AML-193 (cell line): ENCODE measurements at regions not wholly inside any gene's neighbourhood (a gene's known extent, or its start where the extent isn't known, plus 50 kb on each side); places are given as distances from the start of the nearest gene placed in this dataset.
"Not testable (repeated sequence)": the region's sequence is repeated elsewhere in the genome, so short reads cannot be mapped to it uniquely, and the experiment has no call there.

Experiments
- DNase-seq, 2 experiments: peaks; one replicate each; lab custom pipeline; 2025; lab: John Stamatoyannopoulos, UW

- DNase-seq, result no peak
These were observed 102.6 kb downstream of the LHFPL1 start for GRCh38 chrX:112577146-112577545.

GRCh38 chrX:112571388-112571787, 108.3 kb downstream of the LHFPL1 start:
- DNase-seq, result no peak

- no peak for DNase-seq
These were observed 123.9 kb downstream of the LHFPL1 start for GRCh38 chrX:112555831-112556230.

GRCh38 chrX:112545051-112545450, 134.7 kb downstream of the LHFPL1 start:
- DNase-seq, result no peak

GRCh38 chrX:112536544-112536943, 143.2 kb downstream of the LHFPL1 start:
- DNase-seq, result no peak

- no peak for DNase-seq
These were observed 151.8 kb downstream of the LHFPL1 start for GRCh38 chrX:112527903-112528302.

- no peak for DNase-seq
These were observed 158.1 kb downstream of the LHFPL1 start for GRCh38 chrX:112521676-112522075.

- no peak for DNase-seq
These were observed 159.6 kb downstream of the LHFPL1 start for GRCh38 chrX:112520124-112520523.

GRCh38 chrX:112513154-112513553, 166.6 kb downstream of the LHFPL1 start:
- no peak for DNase-seq

- no peak for DNase-seq
These were observed 167.2 kb downstream of the LHFPL1 start for GRCh38 chrX:112512509-112512908.

GRCh38 chrX:112510629-112511028, 169.1 kb downstream of the LHFPL1 start:
- DNase-seq, result no peak

GRCh38 chrX:112477653-112478052, 202.1 kb downstream of the LHFPL1 start:
- DNase-seq, result no peak

- no peak for DNase-seq
These were observed 206.1 kb downstream of the LHFPL1 start for GRCh38 chrX:112473654-112474053.

- no peak for DNase-seq
These were observed 209.2 kb downstream of the LHFPL1 start for GRCh38 chrX:112470551-112470950.

- not testable (repeated sequence) for DNase-seq
These were observed 217.7 kb downstream of the LHFPL1 start for GRCh38 chrX:112461949-112462450.

GRCh38 chrX:112457788-112458187, 221.9 kb downstream of the LHFPL1 start:
- no peak for DNase-seq

- DNase-seq, result no peak
These were observed 228.9 kb downstream of the LHFPL1 start for GRCh38 chrX:112450810-112451209.

- no peak for DNase-seq
These were observed 239.5 kb downstream of the LHFPL1 start for GRCh38 chrX:112440277-112440676.

- DNase-seq, result no peak
These were observed 255.6 kb downstream of the LHFPL1 start for GRCh38 chrX:112424166-112424565.

GRCh38 chrX:112391313-112391712, 288.4 kb downstream of the LHFPL1 start:
- no peak for DNase-seq

GRCh38 chrX:112381649-112382298, 298.0 kb downstream of the LHFPL1 start:
- peak in 1 of 2 experiments; percentile 1 for DNase-seq

- no peak for DNase-seq
These were observed 298.1 kb upstream of the TRPC5 start for GRCh38 chrX:112380541-112381278.

- no peak for DNase-seq
These were observed 294.9 kb upstream of the TRPC5 start for GRCh38 chrX:112377481-112377880.
